Activated CD8-positive, alpha-beta T cell treated with anti-CD3 and anti-CD28 coated beads for 36 hours (primary cell): ENCODE measurements at regions not wholly inside any gene's neighbourhood (a gene's known extent, or its start where the extent isn't known, plus 50 kb on each side); places are given as distances from the start of the nearest gene placed in this dataset.
A peak's percentile ranks its signal among the peaks of the same experiment; 100 is the strongest.

Experiments used
- ATAC-seq: fragments of 200-7000 bp; cut with Tn5 transposase; one replicate; pipeline ENCODE4 v1.10.0; 2021; ENCODE audit warnings: mild to moderate bottlenecking, moderate library complexity
- CTCF ChIA-PET: fragments of 350-600 bp; sonication (Branson Sonifier 250); formaldehyde crosslinking; loops from one replicate; lab custom pipeline; 2021; ENCODE audit warnings: antibody characterized with exemption; lab: Charles Lee
- POLR2A ChIA-PET: fragments of 350-600 bp; sonication (Branson Sonifier 250); formaldehyde crosslinking; loops from one replicate; lab custom pipeline; 2021; ENCODE audit warnings: antibody characterized with exemption; lab: Charles Lee
- DNase-seq: peaks from one replicate; pipeline ENCODE4 v3.0.0-alpha.2; 2020
- H3K27ac Mint-ChIP-seq: one replicate; pipeline ENCODE4 v1.8.0; 2021; ENCODE audit warnings: mild to moderate bottlenecking, mixed read lengths
- H3K27me3 Mint-ChIP-seq: one replicate; pipeline ENCODE4 v1.8.0; 2021; ENCODE audit warnings: mixed read lengths
- H3K36me3 Mint-ChIP-seq: one replicate; pipeline ENCODE4 v1.8.0; 2021; ENCODE audit warnings: low read depth, mixed read lengths
- H3K4me1 Mint-ChIP-seq: one replicate; pipeline ENCODE4 v1.8.0; 2021; ENCODE audit warnings: low read depth, mixed read lengths
- H3K4me3 Mint-ChIP-seq: one replicate; pipeline ENCODE4 v1.8.0; 2021; ENCODE audit warnings: mild to moderate bottlenecking, moderate library complexity, mixed read lengths
- H3K9me3 Mint-ChIP-seq: one replicate; pipeline ENCODE4 v1.8.0; 2021; ENCODE audit warnings: mixed read lengths
- CTCF ChIP-seq: fragments of 200-600 bp; IDR thresholded peaks from one replicate; pipeline ENCODE4 v1.8.0; 2022; ENCODE audit warnings: antibody characterized with exemption, mild to moderate bottlenecking
- intact Hi-C: fragments of 100-400 bp; cut with micrococcal nuclease; formaldehyde crosslinking; loops from one replicate; pipeline ENCODE4 v1.10.0; 2022

- H3K4me3 Mint-ChIP-seq, result no peak overlapping the region
- CTCF ChIA-PET, result interaction anchor here (0.7 kb wide), 2 partner anchors 9 to 192 kb away, joined by 3 read pairs; no protein-coding TSS in a partner anchor
- H3K9me3 Mint-ChIP-seq, result no peaks in the 10 kb centered on the region
- POLR2A ChIA-PET, result no interaction called here
- intact Hi-C loops, result no loop called here
- no peaks in the 10 kb centered on the region for H3K4me1 Mint-ChIP-seq
- H3K36me3 Mint-ChIP-seq, result no peaks in the 10 kb centered on the region
- H3K27me3 Mint-ChIP-seq, result no peaks in the 10 kb centered on the region
- TF ChIP-seq CTCF, result peak; percentile 15
- ATAC-seq (no peak), DNase-seq (peak; percentile 1)
- H3K27ac Mint-ChIP-seq, result no peak overlapping the region
Measured at GRCh38 chr14:86462193-86462753, 932.3 kb downstream of the FLRT2 start.

GRCh38 chr14:86457481-86458135 lies 927.7 kb downstream of the FLRT2 start:
- H3K4me1 Mint-ChIP-seq, result no peaks in the 10 kb centered on the region
- H3K4me3 Mint-ChIP-seq, result no peak overlapping the region
- H3K9me3 Mint-ChIP-seq, result no peaks in the 10 kb centered on the region
- H3K27ac Mint-ChIP-seq, result no peak overlapping the region
- DNase-seq (no peak), ATAC-seq (no peak)
- no peaks in the 10 kb centered on the region for H3K36me3 Mint-ChIP-seq
- intact Hi-C loops, result no loop called here
- ChIA-PET CTCF (no interaction called here), POLR2A (no interaction called here)
- H3K27me3 Mint-ChIP-seq, result no peaks in the 10 kb centered on the region
- no peak for TF ChIP-seq CTCF

GRCh38 chr14:86450085-86450484 lies 920.1 kb downstream of the FLRT2 start:
- intact Hi-C loops, result no loop called here
- Mint-ChIP-seq H3K9me3 (no peaks in the 10 kb centered on the region), H3K27me3 (no peaks in the 10 kb centered on the region), H3K4me3 (no peak overlapping the region), H3K36me3 (no peaks in the 10 kb centered on the region), H3K27ac (no peak overlapping the region), H3K4me1 (no peaks in the 10 kb centered on the region)
- ATAC-seq (no peak), DNase-seq (no peak)
- CTCF ChIA-PET, result no interaction called here
- POLR2A ChIA-PET, result no interaction called here
- TF ChIP-seq CTCF, result no peak

- no peaks in the 10 kb centered on the region for H3K27me3 Mint-ChIP-seq
- no peak for ATAC-seq
- ChIA-PET POLR2A (no interaction called here), CTCF (no interaction called here)
- H3K4me1 Mint-ChIP-seq, result no peaks in the 10 kb centered on the region
- peaks cover 3% of the 10 kb centered on the region for H3K9me3 Mint-ChIP-seq
- DNase-seq, result no peak
- no peak for TF ChIP-seq CTCF
- no peak overlapping the region for H3K27ac Mint-ChIP-seq
- no peak overlapping the region for H3K4me3 Mint-ChIP-seq
- no peaks in the 10 kb centered on the region for H3K36me3 Mint-ChIP-seq
- intact Hi-C loops, result no loop called here
Measured at GRCh38 chr14:86442135-86442534, 912.2 kb downstream of the FLRT2 start.

GRCh38 chr14:86430853-86431252 lies 900.9 kb downstream of the FLRT2 start:
- ChIA-PET POLR2A (no interaction called here), CTCF (no interaction called here)
- TF ChIP-seq CTCF, result no peak
- Mint-ChIP-seq H3K27ac (no peak overlapping the region), H3K9me3 (no peaks in the 10 kb centered on the region), H3K36me3 (no peaks in the 10 kb centered on the region), H3K27me3 (no peaks in the 10 kb centered on the region), H3K4me1 (no peaks in the 10 kb centered on the region), H3K4me3 (no peak overlapping the region)
- DNase-seq (no peak), ATAC-seq (no peak)
- intact Hi-C loops, result no loop called here
